Suprapubic skin (tissue), 4 donors: ENCODE measurements at regions not wholly inside any gene's neighbourhood (a gene's known extent, or its start where the extent isn't known, plus 50 kb on each side); places are given as distances from the start of the nearest gene placed in this dataset.

Source experiments
- DNase-seq, 2 donors: peaks; one replicate each; pipeline ENCODE4 v3.0.0-alpha.2; 2019; ENCODE audit warnings: low spot score in 2 of 2
- H3K27ac ChIP-seq: fragments of 200-600 bp; sonication (generic); one replicate; pipeline ENCODE4 v1.5.1; 2019
- H3K27me3 ChIP-seq: fragments of 200-600 bp; sonication (generic); one replicate; pipeline ENCODE4 v1.5.1; 2019
- H3K36me3 ChIP-seq: fragments of 200-600 bp; sonication (generic); one replicate; pipeline ENCODE4 v1.5.1; 2019
- H3K4me1 ChIP-seq: fragments of 200-600 bp; sonication (generic); one replicate; pipeline ENCODE4 v1.5.1; 2019
- H3K4me3 ChIP-seq: fragments of 200-600 bp; sonication (generic); one replicate; pipeline ENCODE4 v1.5.1; 2019; ENCODE audit warnings: mild to moderate bottlenecking
- H3K9me3 ChIP-seq: fragments of 200-600 bp; sonication (generic); one replicate; pipeline ENCODE4 v1.5.1; 2019
- EP300 ChIP-seq: sonication (generic); formaldehyde crosslinking; IDR thresholded peaks from one replicate; pipeline ENCODE4 v1.6.1; 2017; ENCODE audit warnings: antibody characterized with exemption
- POLR2A ChIP-seq, 2 donors: fragments of 450-650 bp; IDR thresholded peaks; one replicate each; pipeline ENCODE4 v1.6.1; 2017; ENCODE audit warnings: antibody characterized with exemption in 2 of 2, mild to moderate bottlenecking in 2 of 2, moderate library complexity in 2 of 2
- POLR2AphosphoS5 ChIP-seq, 3 donors: sonication (generic); formaldehyde crosslinking; IDR thresholded peaks; one replicate each; pipeline ENCODE4 v1.6.1; 2017; ENCODE audit warnings: antibody characterized with exemption in 3 of 3
- WGBS: methylation state at CpG from one replicate; pipeline ENCODE4 v1.1.5; 2018; 5-methylcytosine and 5-hydroxymethylcytosine counted together
- TF ChIP-seq, protein P1 (sequence below), 2 donors: fragments of 200-600 bp in 1 of 2; fragments of 450-650 bp in 1 of 2; sonication (generic) in 1 of 2; IDR thresholded peaks; one replicate each; pipeline ENCODE4 v1.5.1; 2016 to 2019; ENCODE audit warnings: antibody characterized with exemption in 2 of 2, mild to moderate bottlenecking in 1 of 2, moderate library complexity in 1 of 2

DNA sequence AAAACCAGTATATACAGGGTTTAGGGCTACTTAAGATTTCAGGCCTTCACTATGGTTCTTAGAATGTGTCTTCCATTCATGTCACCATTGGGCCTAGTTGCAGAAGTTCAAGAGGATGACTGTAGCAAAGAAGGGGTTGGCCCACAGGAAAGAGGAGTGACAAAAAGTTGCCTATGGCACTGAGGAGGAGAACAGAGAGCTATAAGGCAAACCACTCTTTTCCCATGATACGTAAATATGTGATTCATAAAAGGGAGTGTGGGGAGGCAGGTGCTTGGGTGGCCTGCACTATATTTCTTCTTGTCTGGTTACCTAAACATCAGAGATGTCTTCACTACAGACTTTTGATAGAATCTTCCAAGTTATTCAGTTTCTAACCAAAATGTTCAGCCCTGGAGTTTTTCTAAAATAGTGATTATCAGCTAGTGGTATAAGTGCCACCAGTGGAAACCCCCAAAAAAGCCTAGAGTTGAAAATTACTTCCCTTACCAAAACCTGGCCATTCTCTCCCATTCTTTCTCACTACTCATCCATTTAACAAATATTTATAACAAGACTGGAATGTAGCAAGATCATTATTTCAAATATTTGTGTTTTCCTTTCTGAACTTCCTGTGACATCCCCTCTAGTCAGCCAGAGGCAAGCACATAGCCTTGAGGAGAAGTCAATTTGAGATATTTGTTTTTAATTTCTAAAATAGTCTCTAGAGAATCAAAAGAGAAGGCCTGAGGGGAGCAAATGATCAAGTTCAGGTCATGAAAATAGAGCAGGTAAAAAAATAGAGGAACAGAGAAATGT lies 367.4 kb downstream of the EFNA5 start:
- H3K9me3 ChIP-seq = no peaks in the 10 kb centered on the region
- no peak overlapping the region for H3K27ac ChIP-seq
- H3K27me3 ChIP-seq = no peaks in the 10 kb centered on the region
- 91% methylated on average over 1 of the region's 1 CpG for WGBS
- H3K4me1 ChIP-seq = no peaks in the 10 kb centered on the region
- no peaks in the 10 kb centered on the region for H3K36me3 ChIP-seq
- H3K4me3 ChIP-seq = no peak overlapping the region
- TF ChIP-seq EP300 (no peak), POLR2A (IDR thresholded peaks at IDR 0.05) (no peak), POLR2AphosphoS5 (IDR thresholded peaks at IDR 0.05) (no peak)
- TF ChIP-seq, protein P1, sequence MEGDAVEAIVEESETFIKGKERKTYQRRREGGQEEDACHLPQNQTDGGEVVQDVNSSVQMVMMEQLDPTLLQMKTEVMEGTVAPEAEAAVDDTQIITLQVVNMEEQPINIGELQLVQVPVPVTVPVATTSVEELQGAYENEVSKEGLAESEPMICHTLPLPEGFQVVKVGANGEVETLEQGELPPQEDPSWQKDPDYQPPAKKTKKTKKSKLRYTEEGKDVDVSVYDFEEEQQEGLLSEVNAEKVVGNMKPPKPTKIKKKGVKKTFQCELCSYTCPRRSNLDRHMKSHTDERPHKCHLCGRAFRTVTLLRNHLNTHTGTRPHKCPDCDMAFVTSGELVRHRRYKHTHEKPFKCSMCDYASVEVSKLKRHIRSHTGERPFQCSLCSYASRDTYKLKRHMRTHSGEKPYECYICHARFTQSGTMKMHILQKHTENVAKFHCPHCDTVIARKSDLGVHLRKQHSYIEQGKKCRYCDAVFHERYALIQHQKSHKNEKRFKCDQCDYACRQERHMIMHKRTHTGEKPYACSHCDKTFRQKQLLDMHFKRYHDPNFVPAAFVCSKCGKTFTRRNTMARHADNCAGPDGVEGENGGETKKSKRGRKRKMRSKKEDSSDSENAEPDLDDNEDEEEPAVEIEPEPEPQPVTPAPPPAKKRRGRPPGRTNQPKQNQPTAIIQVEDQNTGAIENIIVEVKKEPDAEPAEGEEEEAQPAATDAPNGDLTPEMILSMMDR (IDR thresholded peaks at IDR 0.05) = no peak
- DNase-seq = no peak

- WGBS = 96% methylated on average over 3 of the region's 3 CpGs
- Histone ChIP-seq H3K4me1 (no peaks in the 10 kb centered on the region), H3K27ac (no peak overlapping the region), H3K9me3 (no peaks in the 10 kb centered on the region), H3K4me3 (no peak overlapping the region), H3K27me3 (no peaks in the 10 kb centered on the region), H3K36me3 (no peaks in the 10 kb centered on the region)
- DNase-seq = no peak
- no peak for TF ChIP-seq EP300
- TF ChIP-seq, protein P1 (IDR thresholded peaks at IDR 0.05) = no peak
- no peak for TF ChIP-seq POLR2AphosphoS5 (IDR thresholded peaks at IDR 0.05)
- TF ChIP-seq POLR2A (IDR thresholded peaks at IDR 0.05) = no peak
These were observed 368.3 kb downstream of the EFNA5 start for GRCh38 chr5:107302441-107302840.

DNA sequence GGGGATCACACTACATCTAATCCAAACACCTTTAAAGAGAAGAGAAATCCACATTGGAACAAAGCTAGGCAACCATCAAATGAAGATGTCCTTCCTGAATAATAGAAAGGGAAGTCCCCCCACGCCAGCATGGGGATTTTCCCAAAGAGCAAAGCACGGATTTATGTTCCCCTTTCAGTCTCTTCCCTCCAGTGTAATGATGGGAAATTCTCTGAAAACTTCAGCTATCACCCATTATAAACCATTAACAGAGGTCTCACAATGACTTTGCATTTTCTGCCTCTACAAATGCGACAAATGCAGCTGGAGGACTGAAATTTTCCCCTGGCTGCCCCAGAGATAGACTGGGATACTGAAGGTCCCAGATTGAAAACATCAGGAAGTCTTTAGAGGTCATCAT lies 368.7 kb downstream of the EFNA5 start:
- no peak overlapping the region for H3K27ac ChIP-seq
- no peak for DNase-seq
- no peak overlapping the region for H3K4me3 ChIP-seq
- H3K27me3 ChIP-seq = no peaks in the 10 kb centered on the region
- TF ChIP-seq, protein P1 (IDR thresholded peaks at IDR 0.05) = no peak
- TF ChIP-seq POLR2AphosphoS5 (IDR thresholded peaks at IDR 0.05) = no peak
- TF ChIP-seq EP300 = no peak
- no peak for TF ChIP-seq POLR2A (IDR thresholded peaks at IDR 0.05)
- no peaks in the 10 kb centered on the region for H3K4me1 ChIP-seq
- no peaks in the 10 kb centered on the region for H3K36me3 ChIP-seq
- H3K9me3 ChIP-seq = no peaks in the 10 kb centered on the region
- 93% methylated on average over 3 of the region's 3 CpGs for WGBS

DNA sequence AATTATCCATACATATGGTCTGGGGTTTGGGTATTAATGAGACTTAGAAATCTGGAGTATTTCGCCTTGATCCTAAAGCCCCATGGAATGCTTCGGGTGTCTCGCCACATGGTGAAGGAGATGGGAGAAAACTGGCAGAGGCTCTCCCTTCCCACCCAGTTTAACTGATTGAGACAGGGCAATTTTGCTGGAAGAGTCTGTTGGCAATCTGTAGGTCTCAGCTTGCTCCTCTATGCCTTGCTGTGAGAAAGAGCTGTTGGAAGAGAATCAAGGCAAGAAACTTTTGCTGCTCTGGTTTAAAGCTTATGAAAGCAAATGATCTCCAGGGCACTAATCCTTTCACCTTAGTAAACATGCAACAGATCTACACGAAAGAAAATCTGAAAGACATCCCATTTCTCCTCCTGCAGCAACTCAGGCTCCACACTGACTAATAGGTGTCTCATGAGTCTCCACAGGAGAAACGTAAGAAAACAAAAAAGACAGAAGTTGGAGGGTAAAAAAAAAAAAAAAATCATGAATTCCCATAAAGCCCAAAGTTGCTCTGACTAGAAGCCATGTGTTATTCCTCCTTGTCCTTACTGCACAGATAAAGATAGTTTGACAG lies 369.9 kb downstream of the EFNA5 start:
- WGBS = 68% methylated on average over 5 of the region's 5 CpGs
- TF ChIP-seq POLR2AphosphoS5 (IDR thresholded peaks at IDR 0.05) (no peak), EP300 (no peak), POLR2A (IDR thresholded peaks at IDR 0.05) (no peak)
- TF ChIP-seq, protein P1 (IDR thresholded peaks at IDR 0.05) = no peak
- no peaks in the 10 kb centered on the region for H3K4me1 ChIP-seq
- no peaks in the 10 kb centered on the region for H3K9me3 ChIP-seq
- no peak overlapping the region for H3K27ac ChIP-seq
- H3K27me3 ChIP-seq = no peaks in the 10 kb centered on the region
- H3K36me3 ChIP-seq = no peaks in the 10 kb centered on the region
- DNase-seq = no peak
- H3K4me3 ChIP-seq = no peak overlapping the region

DNA sequence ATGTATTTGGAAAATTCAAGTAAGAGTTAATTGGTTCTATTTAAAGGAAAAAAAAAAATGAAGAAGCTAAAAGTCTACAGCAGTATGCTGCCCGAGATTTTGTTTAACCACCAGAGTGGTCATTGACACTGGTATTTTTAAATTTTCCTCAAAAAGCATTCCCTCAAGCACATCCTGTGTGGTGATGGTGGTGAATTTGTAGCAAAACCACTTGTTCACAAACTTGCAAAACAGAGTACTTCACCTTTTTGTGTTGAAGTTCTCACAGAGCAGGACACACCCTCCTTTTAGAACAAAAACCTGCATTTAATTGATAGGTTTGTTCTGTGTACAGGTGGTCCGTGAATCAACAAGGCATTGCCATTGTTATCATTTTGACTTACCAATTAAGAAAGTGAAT lies 374.2 kb downstream of the EFNA5 start:
- TF ChIP-seq, protein P1 (IDR thresholded peaks at IDR 0.05) = no peak
- TF ChIP-seq POLR2AphosphoS5 (IDR thresholded peaks at IDR 0.05) (no peak), EP300 (no peak), POLR2A (IDR thresholded peaks at IDR 0.05) (no peak)
- H3K27ac ChIP-seq = no peak overlapping the region
- H3K4me1 ChIP-seq = no peaks in the 10 kb centered on the region
- DNase-seq = no peak
- H3K27me3 ChIP-seq = no peaks in the 10 kb centered on the region
- no peak overlapping the region for H3K4me3 ChIP-seq
- no peaks in the 10 kb centered on the region for H3K36me3 ChIP-seq
- WGBS = 73% methylated on average over 2 of the region's 2 CpGs
- no peaks in the 10 kb centered on the region for H3K9me3 ChIP-seq
